Activated naive CD8-positive, alpha-beta T cell treated with anti-CD3 and anti-CD28 coated beads, Interleukin-2, amount 50 U/mL, for 24 hours (primary cell): ENCODE measurements at regions not wholly inside any gene's neighbourhood (a gene's known extent, or its start where the extent isn't known, plus 50 kb on each side); places are given as distances from the start of the nearest gene placed in this dataset.

Experiments
- ATAC-seq: fragments of 150-1000 bp; cut with Tn5 transposase; one replicate; pipeline ENCODE4 v1.10.0; 2021
- DNase-seq: peaks from one replicate; pipeline ENCODE4 v3.0.0; 2021
- H3K27ac Mint-ChIP-seq: one replicate; pipeline ENCODE4 v1.8.0; 2021; ENCODE audit warnings: mild to moderate bottlenecking, mixed read lengths
- H3K27me3 Mint-ChIP-seq: one replicate; pipeline ENCODE4 v1.8.0; 2021; ENCODE audit warnings: mixed read lengths
- H3K36me3 Mint-ChIP-seq: one replicate; pipeline ENCODE4 v1.8.0; 2021; ENCODE audit warnings: low read depth, mixed read lengths
- H3K4me1 Mint-ChIP-seq: one replicate; pipeline ENCODE4 v1.8.0; 2021; ENCODE audit warnings: mixed read lengths
- H3K4me3 Mint-ChIP-seq: one replicate; pipeline ENCODE4 v1.8.0; 2021; ENCODE audit warnings: mild to moderate bottlenecking, moderate library complexity, mixed read lengths
- H3K9me3 Mint-ChIP-seq: one replicate; pipeline ENCODE4 v1.8.0; 2021; ENCODE audit warnings: mixed read lengths

DNA sequence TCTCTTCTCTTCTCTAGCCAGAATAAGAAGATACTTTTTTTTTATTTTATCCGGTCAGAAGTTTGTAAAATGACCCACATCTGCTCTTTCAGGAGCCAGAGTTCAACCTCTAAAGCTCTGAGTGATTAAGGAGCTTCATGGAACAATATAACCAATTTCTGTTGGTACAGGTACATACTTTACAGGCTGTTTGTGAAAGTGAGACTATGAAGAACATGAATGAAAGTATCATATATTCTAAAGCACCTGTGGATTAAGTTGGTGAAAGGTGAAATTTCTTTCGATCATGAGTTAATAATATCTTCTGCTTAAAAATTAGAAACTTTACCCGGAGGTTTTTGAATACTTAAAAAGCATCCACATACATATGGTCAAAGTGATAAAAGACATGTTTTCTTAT is 65.2 kb downstream of the DMRT2 start:
- Mint-ChIP-seq H3K27me3 (peaks cover 4% of the 10 kb centered on the region), H3K27ac (no peak overlapping the region), H3K4me1 (no peaks in the 10 kb centered on the region), H3K36me3 (no peaks in the 10 kb centered on the region), H3K9me3 (no peaks in the 10 kb centered on the region), H3K4me3 (no peak overlapping the region)
- DNase-seq (no peak), ATAC-seq (no peak)

DNA sequence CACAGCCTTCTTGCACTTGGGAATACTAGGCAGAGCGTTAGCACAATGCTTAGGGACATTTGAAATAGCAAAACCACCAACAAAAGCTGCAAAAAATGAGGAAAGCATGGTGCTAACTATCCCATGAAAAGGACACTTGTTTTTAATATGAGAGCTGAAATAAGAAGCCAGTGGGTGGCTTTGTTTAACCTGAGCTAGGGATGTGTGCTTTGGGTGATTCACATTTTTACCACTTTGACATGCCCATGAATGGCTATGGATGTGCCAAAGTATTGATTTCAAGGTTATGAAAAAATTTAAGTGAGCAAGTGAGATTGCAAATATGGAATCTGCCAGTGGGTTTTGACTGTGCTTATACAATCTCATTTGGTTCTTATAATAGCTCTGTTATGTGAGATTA is 67.3 kb downstream of the DMRT2 start:
- ATAC-seq (no peak), DNase-seq (no peak)
- no peak overlapping the region for H3K4me3 Mint-ChIP-seq
- no peaks in the 10 kb centered on the region for H3K9me3 Mint-ChIP-seq
- H3K27me3 Mint-ChIP-seq = peaks cover 4% of the 10 kb centered on the region
- H3K36me3 Mint-ChIP-seq = no peaks in the 10 kb centered on the region
- H3K4me1 Mint-ChIP-seq = no peaks in the 10 kb centered on the region
- no peak overlapping the region for H3K27ac Mint-ChIP-seq

DNA sequence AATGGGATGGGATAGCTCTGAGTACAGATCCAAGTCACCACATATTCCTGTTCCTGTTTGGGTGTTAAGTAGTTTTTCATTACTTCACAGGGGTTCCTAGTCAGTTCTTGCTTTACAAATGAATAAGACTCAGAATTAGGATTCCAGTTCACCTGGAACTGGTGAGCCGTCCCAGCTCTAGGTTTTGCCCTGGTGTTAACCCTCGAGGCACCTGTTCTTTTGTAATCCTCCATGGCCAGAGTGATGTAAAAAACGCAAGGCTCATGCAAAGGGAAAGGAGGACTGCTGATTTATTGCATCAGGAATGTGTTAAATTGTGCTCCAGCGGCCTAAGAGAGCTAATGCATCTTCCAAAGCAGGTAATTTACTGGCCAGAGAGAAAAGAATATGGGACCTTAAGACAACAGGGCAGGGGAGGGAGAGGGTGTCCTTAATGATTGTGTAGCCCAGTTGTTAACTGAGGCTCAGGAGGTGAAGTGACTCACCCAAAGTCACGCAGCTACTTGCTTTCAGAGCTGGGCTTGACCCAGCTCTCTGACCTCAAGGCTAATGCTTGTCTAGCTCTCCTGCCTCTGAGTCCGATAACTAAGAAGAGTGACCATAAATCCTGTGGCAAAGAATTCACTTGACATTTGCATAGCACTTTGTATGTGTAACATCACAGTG is 70.5 kb downstream of the DMRT2 start:
- DNase-seq (no peak), ATAC-seq (no peak)
- H3K9me3 Mint-ChIP-seq = no peaks in the 10 kb centered on the region
- no peaks in the 10 kb centered on the region for H3K4me1 Mint-ChIP-seq
- peaks cover under 1% of the 10 kb centered on the region for H3K27me3 Mint-ChIP-seq
- no peak overlapping the region for H3K4me3 Mint-ChIP-seq
- H3K36me3 Mint-ChIP-seq = no peaks in the 10 kb centered on the region
- no peak overlapping the region for H3K27ac Mint-ChIP-seq

DNA sequence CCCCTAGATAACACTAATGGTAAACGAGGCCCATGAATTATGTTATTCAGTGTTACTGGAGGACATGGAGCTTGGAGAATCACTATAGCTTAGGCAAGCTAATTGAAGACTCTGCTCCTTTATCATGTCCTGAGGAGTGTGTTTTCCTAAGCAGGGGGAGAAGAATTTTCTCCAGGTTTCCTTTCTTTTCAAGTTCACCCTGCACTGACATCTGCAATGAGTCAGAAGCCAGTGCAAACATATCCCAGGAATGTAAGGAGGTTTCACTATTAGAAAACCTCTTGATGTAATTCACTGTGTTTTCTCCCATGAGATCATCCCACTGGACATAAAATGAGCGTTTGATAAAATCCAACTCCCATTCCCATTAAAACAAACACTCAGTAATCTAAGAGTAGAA is 75.6 kb downstream of the DMRT2 start:
- ATAC-seq = no peak
- DNase-seq = no peak
- H3K27ac Mint-ChIP-seq = no peak overlapping the region
- H3K4me1 Mint-ChIP-seq = no peaks in the 10 kb centered on the region
- no peaks in the 10 kb centered on the region for H3K9me3 Mint-ChIP-seq
- no peak overlapping the region for H3K4me3 Mint-ChIP-seq
- no peaks in the 10 kb centered on the region for H3K36me3 Mint-ChIP-seq
- peaks cover 6% of the 10 kb centered on the region for H3K27me3 Mint-ChIP-seq

DNA sequence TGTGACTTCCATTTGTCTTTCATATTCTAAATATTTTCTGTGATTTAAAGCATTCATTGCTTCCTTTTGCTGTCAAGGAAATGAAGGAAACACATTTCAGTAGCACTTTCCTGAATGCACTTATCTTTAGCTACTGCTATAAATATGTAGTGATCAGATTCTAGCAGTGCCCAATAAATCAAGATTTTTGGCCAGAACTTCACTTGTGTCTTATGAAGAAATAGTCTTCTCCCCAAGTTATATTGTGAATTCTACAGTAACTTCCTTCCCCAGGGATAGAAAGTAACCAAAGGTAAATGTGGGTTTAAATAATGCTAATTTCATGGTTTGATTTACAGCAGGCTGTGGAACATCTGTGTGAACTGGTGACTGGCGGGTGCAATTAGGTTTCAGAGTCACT is 77.9 kb downstream of the DMRT2 start:
- H3K27me3 Mint-ChIP-seq = peaks cover 6% of the 10 kb centered on the region
- no peaks in the 10 kb centered on the region for H3K4me1 Mint-ChIP-seq
- H3K9me3 Mint-ChIP-seq = peaks cover 8% of the 10 kb centered on the region
- DNase-seq (no peak), ATAC-seq (no peak)
- H3K4me3 Mint-ChIP-seq = no peak overlapping the region
- no peak overlapping the region for H3K27ac Mint-ChIP-seq
- no peaks in the 10 kb centered on the region for H3K36me3 Mint-ChIP-seq

DNA sequence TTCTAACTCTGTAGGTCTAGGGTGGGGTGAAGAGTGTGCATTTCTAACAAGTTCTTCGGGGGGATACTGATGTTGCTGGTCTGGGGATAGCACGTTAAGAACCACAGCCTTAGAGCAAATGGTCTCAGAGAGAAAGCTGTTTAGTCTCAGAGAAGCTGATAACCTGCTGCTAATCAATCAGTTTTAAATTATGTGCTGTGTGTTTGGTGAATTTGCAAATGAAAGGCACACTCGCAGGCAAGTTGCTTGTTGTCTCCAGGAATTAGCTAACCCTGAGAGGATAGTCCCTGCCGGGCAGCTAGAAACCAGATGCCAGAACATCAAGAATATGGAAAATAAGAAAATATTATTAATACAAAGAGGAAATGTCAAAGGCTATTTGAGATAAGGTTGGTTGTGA is 79.2 kb downstream of the DMRT2 start:
- ATAC-seq = no peak
- Mint-ChIP-seq H3K9me3 (peaks cover 8% of the 10 kb centered on the region), H3K27ac (no peak overlapping the region), H3K4me3 (no peak overlapping the region), H3K4me1 (no peaks in the 10 kb centered on the region), H3K36me3 (no peaks in the 10 kb centered on the region), H3K27me3 (peaks cover 6% of the 10 kb centered on the region)
- no peak for DNase-seq

DNA sequence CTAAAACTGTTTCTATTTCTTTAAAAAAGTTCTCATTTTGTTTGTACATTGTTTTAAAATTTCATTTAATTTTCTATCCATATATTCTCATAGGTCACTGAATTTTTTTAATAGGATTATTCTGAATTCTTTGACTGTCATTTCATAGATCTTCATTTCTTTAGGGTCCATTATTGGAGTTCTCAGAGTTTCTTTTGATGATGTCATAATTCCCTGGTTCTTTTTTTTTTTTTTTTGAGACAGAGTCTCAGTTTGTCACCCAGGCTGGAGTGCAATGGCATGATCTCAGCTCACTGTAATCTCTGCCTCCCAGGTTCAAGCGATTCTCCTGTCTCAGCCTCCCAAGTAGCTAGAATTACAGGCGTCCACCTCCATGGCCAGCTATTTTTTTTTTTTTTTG is 89.9 kb downstream of the DMRT2 start:
- peaks cover 1% of the 10 kb centered on the region for H3K36me3 Mint-ChIP-seq
- H3K9me3 Mint-ChIP-seq = peaks cover 35% of the 10 kb centered on the region
- no peaks in the 10 kb centered on the region for H3K4me1 Mint-ChIP-seq
- ATAC-seq (no peak), DNase-seq (no peak)
- H3K27me3 Mint-ChIP-seq = peaks cover 3% of the 10 kb centered on the region
- H3K4me3 Mint-ChIP-seq = no peak overlapping the region
- H3K27ac Mint-ChIP-seq = no peak overlapping the region

DNA sequence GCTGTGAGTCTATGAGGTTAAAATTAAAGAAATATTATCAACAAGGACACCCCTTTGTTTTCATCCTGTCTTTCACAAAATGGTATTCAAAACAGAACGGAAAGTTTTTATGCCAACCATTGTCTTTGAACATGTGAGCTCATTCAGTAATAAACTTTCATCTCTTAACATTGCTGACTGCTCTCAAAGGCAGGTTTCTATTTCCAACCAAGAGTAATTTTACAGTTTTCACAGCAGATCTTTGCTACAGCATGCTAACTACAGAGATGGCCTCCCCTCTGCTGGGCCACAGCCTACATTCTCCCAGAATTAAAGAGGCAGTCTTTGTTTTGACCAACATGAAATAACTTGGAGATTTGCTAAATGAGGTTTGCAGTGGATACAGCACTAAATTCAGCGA is 101.5 kb downstream of the DMRT2 start:
- H3K36me3 Mint-ChIP-seq = no peaks in the 10 kb centered on the region

DNA sequence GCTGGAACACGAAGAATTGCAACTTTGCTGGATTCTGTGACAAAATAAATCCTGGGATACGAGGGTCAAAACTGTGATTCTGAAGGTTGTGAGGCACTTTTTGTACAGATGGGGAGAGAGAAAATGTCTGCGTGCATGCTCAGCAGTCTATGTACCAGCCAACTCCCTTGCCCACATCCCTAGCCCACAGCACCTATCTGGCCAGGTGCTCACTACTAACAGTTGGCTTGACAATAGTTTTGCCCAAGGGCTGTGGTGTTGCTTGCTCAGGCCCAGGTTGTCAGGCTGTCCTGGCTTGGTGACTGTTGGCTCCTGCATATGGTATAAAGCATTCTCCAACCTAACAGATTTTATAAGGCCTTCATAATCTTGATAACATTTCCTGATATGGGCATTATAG is 102.0 kb downstream of the DMRT2 start:
- H3K27me3 Mint-ChIP-seq = no peaks in the 10 kb centered on the region
- no peak overlapping the region for H3K27ac Mint-ChIP-seq
- DNase-seq (no peak), ATAC-seq (no peak)
- no peaks in the 10 kb centered on the region for H3K4me1 Mint-ChIP-seq
- H3K9me3 Mint-ChIP-seq = no peaks in the 10 kb centered on the region
- H3K4me3 Mint-ChIP-seq = no peak overlapping the region
- no peaks in the 10 kb centered on the region for H3K36me3 Mint-ChIP-seq

More for the DNA sequence above, 101.5 kb downstream of the DMRT2 start:
- no peak for DNase-seq
- no peaks in the 10 kb centered on the region for H3K4me1 Mint-ChIP-seq
- ATAC-seq = no peak
- H3K27ac Mint-ChIP-seq = no peak overlapping the region
- H3K4me3 Mint-ChIP-seq = no peak overlapping the region
- H3K9me3 Mint-ChIP-seq = no peaks in the 10 kb centered on the region
- H3K27me3 Mint-ChIP-seq = no peaks in the 10 kb centered on the region

DNA sequence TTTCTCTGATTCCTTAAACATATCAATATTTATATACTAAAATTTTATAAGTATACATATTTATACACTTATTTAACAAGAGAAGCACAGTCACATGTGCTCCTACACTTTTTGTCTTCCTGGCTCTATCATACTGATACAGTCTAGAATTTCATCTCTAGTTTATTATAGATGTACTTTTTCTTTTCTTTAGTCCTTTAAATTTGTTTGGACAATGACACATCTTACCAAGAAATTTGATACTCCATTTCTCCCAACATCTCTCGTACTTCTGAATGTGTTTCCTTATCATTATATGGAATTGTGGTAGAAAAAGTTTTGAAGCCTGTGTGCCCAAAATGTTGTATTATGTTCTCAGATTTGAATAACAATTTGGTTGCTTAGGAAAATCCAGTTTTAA is 104.6 kb downstream of the DMRT2 start:
- no peak overlapping the region for H3K4me3 Mint-ChIP-seq
- H3K36me3 Mint-ChIP-seq = no peaks in the 10 kb centered on the region
- H3K27me3 Mint-ChIP-seq = no peaks in the 10 kb centered on the region
- H3K9me3 Mint-ChIP-seq = no peaks in the 10 kb centered on the region
- no peak for ATAC-seq
- no peaks in the 10 kb centered on the region for H3K4me1 Mint-ChIP-seq
- DNase-seq = no peak
- no peak overlapping the region for H3K27ac Mint-ChIP-seq

DNA sequence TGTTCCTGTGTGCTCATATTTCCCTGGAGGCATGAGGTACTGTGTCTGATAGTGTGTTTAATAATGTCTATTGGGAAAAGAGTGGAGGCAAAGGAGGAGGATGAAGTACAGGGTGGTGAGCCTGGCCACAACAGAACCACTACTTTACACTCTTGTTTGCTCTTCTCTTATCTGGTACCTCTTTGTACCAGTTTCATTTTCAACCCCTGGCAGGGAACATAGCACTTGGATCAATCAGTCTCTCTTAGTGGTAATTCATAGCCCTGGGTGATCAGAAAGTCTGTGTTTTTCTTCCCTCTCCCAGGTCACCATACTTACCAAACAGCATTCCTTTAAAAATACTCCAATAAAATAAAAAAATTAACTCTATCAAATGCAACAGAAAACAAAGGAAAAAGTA is 105.4 kb downstream of the DMRT2 start:
- H3K4me1 Mint-ChIP-seq = no peaks in the 10 kb centered on the region
- no peaks in the 10 kb centered on the region for H3K27me3 Mint-ChIP-seq
- H3K9me3 Mint-ChIP-seq = no peaks in the 10 kb centered on the region
- DNase-seq = no peak
- H3K4me3 Mint-ChIP-seq = no peak overlapping the region
- H3K36me3 Mint-ChIP-seq = no peaks in the 10 kb centered on the region
- no peak for ATAC-seq
- no peak overlapping the region for H3K27ac Mint-ChIP-seq

DNA sequence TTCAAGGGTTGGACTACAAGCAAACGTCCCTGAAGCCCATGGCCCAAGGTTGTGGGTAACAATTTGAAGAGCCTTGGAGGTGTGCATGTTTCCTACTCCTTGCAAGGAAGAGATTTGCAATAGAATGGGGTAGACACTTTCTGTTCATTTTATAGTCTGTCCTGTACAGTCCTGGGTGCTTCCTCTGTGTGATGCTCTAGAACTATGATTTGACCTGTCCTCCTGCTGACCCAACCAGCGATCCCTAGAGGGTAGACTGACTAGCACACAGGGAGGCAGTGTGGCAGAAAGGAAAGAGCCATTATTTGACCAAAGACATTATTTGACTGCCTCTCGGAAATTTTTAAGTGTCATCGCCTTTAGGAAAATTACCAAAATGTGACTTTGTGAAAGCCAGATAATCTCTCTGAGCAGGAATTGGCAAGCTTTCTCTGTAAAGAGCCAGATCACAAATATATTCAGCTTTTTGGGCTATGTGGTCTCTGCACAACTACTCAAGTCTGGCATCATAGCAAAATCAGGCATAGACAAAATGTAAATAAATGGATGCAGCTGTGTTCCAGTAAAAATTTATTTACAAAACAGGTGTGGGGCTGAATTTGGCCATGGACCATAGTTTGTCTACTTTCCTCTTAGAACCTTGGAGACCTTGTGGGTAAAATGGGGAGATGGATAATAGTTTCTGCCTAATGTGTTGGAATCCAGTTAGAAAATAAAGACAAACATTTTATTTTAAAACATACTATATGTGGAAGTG is 106.8 kb downstream of the DMRT2 start:
- no peaks in the 10 kb centered on the region for H3K27me3 Mint-ChIP-seq
- ATAC-seq = no peak
- H3K36me3 Mint-ChIP-seq = no peaks in the 10 kb centered on the region
- no peaks in the 10 kb centered on the region for H3K9me3 Mint-ChIP-seq
- no peak for DNase-seq
- no peaks in the 10 kb centered on the region for H3K4me1 Mint-ChIP-seq
- H3K27ac Mint-ChIP-seq = no peak overlapping the region
- H3K4me3 Mint-ChIP-seq = no peak overlapping the region

DNA sequence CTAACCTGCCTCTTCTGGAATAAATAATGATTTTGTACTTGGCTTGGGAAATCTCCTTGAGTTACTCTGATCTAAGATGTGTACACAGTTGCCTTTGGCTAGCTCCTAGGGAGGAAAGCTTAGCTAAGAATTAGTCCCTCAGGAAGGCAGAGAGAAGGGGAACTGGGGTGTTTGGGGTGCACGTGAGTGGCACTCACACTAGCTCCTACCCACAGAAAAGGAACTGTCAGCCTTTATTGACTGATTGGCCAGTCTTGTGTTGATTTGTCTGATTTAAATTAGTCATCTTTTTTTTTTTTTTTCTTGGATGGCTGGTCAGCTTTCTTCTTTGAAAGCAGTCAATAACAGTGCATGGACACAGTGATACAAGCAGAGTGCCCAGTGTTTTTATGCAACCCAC is 107.7 kb downstream of the DMRT2 start:
- no peak overlapping the region for H3K4me3 Mint-ChIP-seq
- H3K27ac Mint-ChIP-seq = no peak overlapping the region
- no peaks in the 10 kb centered on the region for H3K9me3 Mint-ChIP-seq
- no peaks in the 10 kb centered on the region for H3K27me3 Mint-ChIP-seq
- DNase-seq = no peak
- ATAC-seq = no peak
- no peaks in the 10 kb centered on the region for H3K4me1 Mint-ChIP-seq
- no peaks in the 10 kb centered on the region for H3K36me3 Mint-ChIP-seq

DNA sequence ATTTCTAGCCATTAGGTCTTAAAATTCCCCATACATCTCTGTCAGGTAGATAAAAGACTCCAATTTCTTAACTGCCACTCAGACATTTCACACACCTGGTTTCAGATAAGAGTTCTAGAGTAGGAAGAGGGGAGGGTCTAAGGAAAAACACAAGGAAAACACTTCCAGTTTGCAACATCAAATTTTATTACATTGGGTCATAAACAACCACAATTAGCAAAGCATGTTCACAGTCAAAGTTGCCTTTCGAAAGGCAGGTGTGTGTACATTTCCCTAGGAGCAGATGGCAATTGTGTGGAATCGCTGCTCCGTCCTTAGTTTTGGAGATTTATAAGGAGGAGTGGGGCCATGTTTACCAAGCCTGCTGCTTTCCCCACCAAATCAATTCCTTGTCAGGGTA is 120.8 kb downstream of the DMRT2 start:
- ATAC-seq = no peak
- Mint-ChIP-seq H3K36me3 (no peaks in the 10 kb centered on the region), H3K4me3 (no peak overlapping the region), H3K4me1 (no peaks in the 10 kb centered on the region), H3K9me3 (peaks cover 10% of the 10 kb centered on the region), H3K27ac (no peak overlapping the region), H3K27me3 (no peaks in the 10 kb centered on the region)
- DNase-seq = no peak

DNA sequence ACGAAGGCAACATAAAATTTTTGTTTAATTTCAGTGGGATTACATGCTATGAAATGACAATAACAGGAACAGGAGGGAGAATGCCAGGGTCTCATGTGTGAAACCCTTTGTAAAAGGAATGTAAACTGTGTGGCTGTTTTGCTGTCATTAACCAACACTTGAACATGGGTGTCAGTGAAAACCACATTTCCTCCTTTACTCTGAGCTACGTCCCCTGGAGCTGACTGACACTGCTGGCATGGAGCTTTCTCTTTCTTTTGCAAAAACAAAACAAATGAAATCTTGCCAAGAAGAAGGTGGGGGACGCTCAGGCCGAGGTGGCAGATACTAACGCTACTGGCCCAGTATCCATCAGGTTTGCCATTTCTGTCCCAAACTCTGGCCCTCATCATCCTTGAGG is 121.4 kb downstream of the DMRT2 start:
- Mint-ChIP-seq H3K9me3 (peaks cover 10% of the 10 kb centered on the region), H3K4me3 (no peak overlapping the region), H3K36me3 (no peaks in the 10 kb centered on the region), H3K27me3 (no peaks in the 10 kb centered on the region), H3K4me1 (no peaks in the 10 kb centered on the region), H3K27ac (no peak overlapping the region)
- DNase-seq (no peak), ATAC-seq (no peak)
